PC-9 (cell line): ENCODE measurements at regions not wholly inside any gene's neighbourhood (a gene's known extent, or its start where the extent isn't known, plus 50 kb on each side); places are given as distances from the start of the nearest gene placed in this dataset.

Experiments
- BruUV-seq: library from RNA; stranded (reverse); fragments of 400-500 nt; replicated peaks from 2 replicates; lab custom pipeline; 2021; lab: Mats Ljungman, UMichigan
- CTCF ChIA-PET: fragments of 300-600 bp; sonication (Branson Sonifier 250); formaldehyde crosslinking; loops from one replicate; lab custom pipeline; 2022; ENCODE audit warnings: antibody characterized with exemption; lab: Charles Lee
- POLR2A ChIA-PET: fragments of 300-600 bp; sonication (Branson Sonifier 250); formaldehyde crosslinking; loops from one replicate; lab custom pipeline; 2022; ENCODE audit warnings: antibody characterized with exemption; ENCODE audit not compliant: unreplicated experiment; lab: Charles Lee
- DNase-seq, 2 experiments: peaks; one replicate each; pipeline versions ENCODE4 v3.0.0 to v3.0.0-alpha.2; 2015 to 2022; ENCODE audit warnings: mixed read lengths in 1 of 2
- H2AFZ ChIP-seq: fragments of 200-600 bp; sonication (generic); 2 replicates; pipeline ENCODE4 v1.8.1; 2017; ENCODE audit warnings: antibody characterized with exemption
- H3F3A ChIP-seq: fragments of 200-600 bp; sonication (generic); 2 replicates; pipeline ENCODE4 v1.8.1; 2017; ENCODE audit warnings: antibody characterized with exemption, mild to moderate bottlenecking, low read depth; ENCODE audit not compliant: insufficient read depth
- H3K27ac ChIP-seq: fragments of 200-600 bp; sonication (generic); 2 replicates; pipeline ENCODE4 v1.6.1; 2016; ENCODE audit warnings: mixed run types
- H3K27me3 ChIP-seq: fragments of 200-600 bp; sonication (generic); 2 replicates; pipeline ENCODE4 v1.6.1; 2016; ENCODE audit warnings: low read depth, mixed run types; ENCODE audit not compliant: insufficient read depth
- H3K36me3 ChIP-seq: fragments of 200-600 bp; sonication (generic); 2 replicates; pipeline ENCODE4 v1.6.1; 2016; ENCODE audit warnings: low read depth, mixed run types
- H3K4me1 ChIP-seq: fragments of 200-600 bp; sonication (generic); replicated peaks from 2 replicates; pipeline ENCODE4 v1.6.1; 2016; ENCODE audit warnings: mixed run types; ENCODE audit not compliant: insufficient read depth
- H3K4me2 ChIP-seq: fragments of 200-600 bp; sonication (generic); 2 replicates; pipeline ENCODE4 v1.6.1; 2017; ENCODE audit warnings: mixed run types
- H3K4me3 ChIP-seq: fragments of 200-600 bp; sonication (generic); 2 replicates; pipeline ENCODE4 v1.6.1; 2016; ENCODE audit warnings: mixed run types
- H3K79me2 ChIP-seq: fragments of 200-600 bp; sonication (generic); 2 replicates; pipeline ENCODE4 v1.6.1; 2017; ENCODE audit warnings: low read depth, mixed run types
- H3K9me2 ChIP-seq: fragments of 200-600 bp; sonication (generic); 2 replicates; pipeline ENCODE4 v1.8.1; 2017; ENCODE audit warnings: mild to moderate bottlenecking; ENCODE audit not compliant: insufficient read depth
- H3K9me3 ChIP-seq: fragments of 200-600 bp; sonication (generic); 2 replicates; pipeline ENCODE4 v1.8.1; 2016; ENCODE audit warnings: low read depth; ENCODE audit not compliant: insufficient read depth
- H4K20me1 ChIP-seq: fragments of 200-600 bp; sonication (generic); 2 replicates; pipeline ENCODE4 v1.8.1; 2017; ENCODE audit not compliant: insufficient read depth
- EZH2 ChIP-seq: fragments of 200-600 bp; sonication (generic); IDR thresholded peaks from 2 replicates; pipeline ENCODE4 v1.8.0; 2017; ENCODE audit warnings: antibody characterized with exemption, low read depth
- intact Hi-C: fragments of 100-400 bp; cut with micrococcal nuclease; formaldehyde crosslinking; loops from one replicate; pipeline ENCODE4 v1.10.0; 2022; ENCODE audit not compliant: unreplicated experiment
- TF ChIP-seq, protein P1 (sequence below): fragments of 200-600 bp; sonication (generic); conservative IDR thresholded peaks from 2 replicates; pipeline ENCODE4 v1.6.1; 2017; ENCODE audit warnings: mixed run types, antibody characterized with exemption, mild to moderate bottlenecking, moderate library complexity

DNA sequence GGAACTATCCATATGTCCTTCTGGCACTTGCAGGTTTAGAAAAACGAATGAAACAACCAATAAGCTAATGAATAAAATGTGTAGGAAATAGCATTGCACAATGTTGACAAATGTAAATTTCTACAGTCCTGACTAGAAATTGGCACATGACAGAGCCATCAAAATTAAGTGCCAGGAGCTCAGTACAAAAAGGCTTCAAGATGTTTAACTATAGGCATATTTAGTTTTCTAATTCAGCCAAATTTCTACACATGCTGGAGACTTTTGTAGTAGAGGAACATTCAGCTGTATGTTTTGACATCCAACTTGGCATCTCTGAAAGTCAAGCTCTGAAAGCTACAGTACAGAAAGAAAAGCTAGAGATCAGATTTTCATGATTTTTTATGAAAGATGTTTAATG, 1999.4 kb upstream of the AGA start:
- no peak overlapping the region for H3K4me2 ChIP-seq

DNA sequence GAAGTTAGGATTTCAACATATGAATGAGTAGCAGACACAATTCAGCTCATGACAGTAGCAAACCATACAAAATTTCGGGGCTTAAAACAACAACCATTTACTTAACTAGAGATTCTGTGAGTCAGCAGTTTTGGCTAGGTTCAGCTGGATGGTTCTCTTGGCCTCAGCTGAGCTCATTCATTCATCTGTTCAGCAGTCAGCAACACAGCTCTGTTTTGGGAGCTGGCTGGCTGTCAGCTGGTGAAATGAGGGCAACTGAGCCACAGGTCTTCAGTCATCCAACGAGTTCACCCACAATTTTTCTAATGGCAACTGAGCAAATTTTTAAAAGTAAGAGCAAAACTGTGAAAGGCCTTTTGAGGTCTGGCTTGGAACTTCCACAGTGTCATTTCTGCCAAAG, 2005.1 kb upstream of the AGA start:
- no peaks in the 10 kb centered on the region for H3K27me3 ChIP-seq
- no peaks in the 10 kb centered on the region for H3K79me2 ChIP-seq
- no peaks in the 10 kb centered on the region for H3F3A ChIP-seq
- ChIA-PET POLR2A (interaction anchor here (0.7 kb wide), 1 partner anchor 971 kb away, joined by 5 read pairs; no protein-coding TSS in a partner anchor), CTCF (no interaction called here)
- no peaks in the 10 kb centered on the region for H3K9me3 ChIP-seq
- H2AFZ ChIP-seq: no peak overlapping the region
- no peaks in the 10 kb centered on the region for H3K36me3 ChIP-seq
- no peak overlapping the region for H3K27ac ChIP-seq
- intact Hi-C loops: no loop called here
- H3K4me3 ChIP-seq: no peak overlapping the region
- H3K9me2 ChIP-seq: no peaks in the 10 kb centered on the region
- TF ChIP-seq, protein P1, sequence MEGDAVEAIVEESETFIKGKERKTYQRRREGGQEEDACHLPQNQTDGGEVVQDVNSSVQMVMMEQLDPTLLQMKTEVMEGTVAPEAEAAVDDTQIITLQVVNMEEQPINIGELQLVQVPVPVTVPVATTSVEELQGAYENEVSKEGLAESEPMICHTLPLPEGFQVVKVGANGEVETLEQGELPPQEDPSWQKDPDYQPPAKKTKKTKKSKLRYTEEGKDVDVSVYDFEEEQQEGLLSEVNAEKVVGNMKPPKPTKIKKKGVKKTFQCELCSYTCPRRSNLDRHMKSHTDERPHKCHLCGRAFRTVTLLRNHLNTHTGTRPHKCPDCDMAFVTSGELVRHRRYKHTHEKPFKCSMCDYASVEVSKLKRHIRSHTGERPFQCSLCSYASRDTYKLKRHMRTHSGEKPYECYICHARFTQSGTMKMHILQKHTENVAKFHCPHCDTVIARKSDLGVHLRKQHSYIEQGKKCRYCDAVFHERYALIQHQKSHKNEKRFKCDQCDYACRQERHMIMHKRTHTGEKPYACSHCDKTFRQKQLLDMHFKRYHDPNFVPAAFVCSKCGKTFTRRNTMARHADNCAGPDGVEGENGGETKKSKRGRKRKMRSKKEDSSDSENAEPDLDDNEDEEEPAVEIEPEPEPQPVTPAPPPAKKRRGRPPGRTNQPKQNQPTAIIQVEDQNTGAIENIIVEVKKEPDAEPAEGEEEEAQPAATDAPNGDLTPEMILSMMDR: no peak
- no peak for TF ChIP-seq EZH2
- no peaks in the 10 kb centered on the region for H3K4me1 ChIP-seq
- no peak overlapping the region for H3K4me2 ChIP-seq
- BruUV-seq: no TSS peak
- H4K20me1 ChIP-seq: no peaks in the 10 kb centered on the region
- DNase-seq: no peak

More for the DNA sequence above, 1999.4 kb upstream of the AGA start:
- no peaks in the 10 kb centered on the region for H3K9me2 ChIP-seq
- no peaks in the 10 kb centered on the region for H3K36me3 ChIP-seq
- H3F3A ChIP-seq: no peaks in the 10 kb centered on the region
- no peak overlapping the region for H3K27ac ChIP-seq
- POLR2A ChIA-PET: no interaction called here
- no peaks in the 10 kb centered on the region for H4K20me1 ChIP-seq
- intact Hi-C loops: no loop called here
- no peaks in the 10 kb centered on the region for H3K79me2 ChIP-seq
- DNase-seq: no peak
- H3K9me3 ChIP-seq: no peaks in the 10 kb centered on the region
- CTCF ChIA-PET: no interaction called here
- H2AFZ ChIP-seq: no peak overlapping the region
- H3K4me1 ChIP-seq: no peaks in the 10 kb centered on the region
- no peaks in the 10 kb centered on the region for H3K27me3 ChIP-seq
- BruUV-seq: no TSS peak
- H3K4me3 ChIP-seq: no peak overlapping the region
- no peak for TF ChIP-seq EZH2
- TF ChIP-seq, protein P1: no peak

DNA sequence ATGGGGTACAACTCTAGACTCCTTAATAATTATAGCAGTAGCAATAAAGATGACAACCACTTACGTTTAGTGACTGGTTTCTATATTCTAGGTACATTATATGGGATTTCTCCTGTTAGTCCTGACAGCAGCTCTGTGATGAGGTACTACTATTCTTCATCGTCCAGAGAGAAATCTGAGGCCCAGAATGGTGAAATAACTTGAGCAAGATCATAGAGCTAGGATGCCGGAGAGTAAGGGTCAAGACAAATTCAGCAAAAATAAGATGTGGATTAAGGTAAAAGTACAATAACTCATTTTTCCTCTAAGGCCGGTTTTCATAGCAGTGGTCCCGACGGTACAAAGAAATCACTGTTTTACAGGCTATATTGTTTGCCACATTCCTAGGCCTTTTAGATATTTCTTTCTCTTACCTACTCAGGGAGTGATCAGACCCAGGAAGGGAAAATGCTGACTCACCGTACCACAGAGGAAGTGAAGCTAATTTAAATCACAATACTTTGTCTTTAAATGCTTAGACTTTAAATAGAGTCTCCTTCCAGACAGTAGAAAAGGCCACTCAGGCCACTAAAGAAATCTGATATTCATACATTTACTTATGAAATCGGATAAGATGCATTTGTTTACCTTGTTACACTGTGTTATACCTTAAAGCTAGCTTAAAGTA, 2023.0 kb upstream of the AGA start:
- Histone ChIP-seq H3K4me1 (0 out of 2 replicates have a peak, but pooled peaks cover 8% of the 10 kb centered on the region), H3K36me3 (no peaks in the 10 kb centered on the region), H3K4me3 (no peak overlapping the region), H2AFZ (no peak overlapping the region), H3K27ac (peak overlapping the region; percentile 20; the same call in 1 of the 2 replicates), H3F3A (no peaks in the 10 kb centered on the region), H3K27me3 (no peaks in the 10 kb centered on the region), H4K20me1 (no peaks in the 10 kb centered on the region), H3K79me2 (no peaks in the 10 kb centered on the region), H3K4me2 (no peak overlapping the region), H3K9me2 (no peaks in the 10 kb centered on the region), H3K9me3 (no peaks in the 10 kb centered on the region)
- peak in 1 of 2 experiments; percentile 28 for DNase-seq
- CTCF ChIA-PET: no interaction called here
- BruUV-seq: TSS peak; percentile 73
- intact Hi-C loops: loop anchor here (2.0 kb wide), 1 partner anchor 48 kb away; no protein-coding TSS in a partner anchor
- POLR2A ChIA-PET: interaction anchor here (0.6 kb wide), 1 partner anchor 1266 kb away, joined by 9 read pairs; no protein-coding TSS in a partner anchor
- no peak for TF ChIP-seq EZH2
- TF ChIP-seq, protein P1: no peak
